ENCODE measurements at regions not wholly inside any gene's neighbourhood (a gene's known extent, or its start where the extent isn't known, plus 50 kb on each side); places are given as distances from the start of the nearest gene placed in this dataset.

DNA sequence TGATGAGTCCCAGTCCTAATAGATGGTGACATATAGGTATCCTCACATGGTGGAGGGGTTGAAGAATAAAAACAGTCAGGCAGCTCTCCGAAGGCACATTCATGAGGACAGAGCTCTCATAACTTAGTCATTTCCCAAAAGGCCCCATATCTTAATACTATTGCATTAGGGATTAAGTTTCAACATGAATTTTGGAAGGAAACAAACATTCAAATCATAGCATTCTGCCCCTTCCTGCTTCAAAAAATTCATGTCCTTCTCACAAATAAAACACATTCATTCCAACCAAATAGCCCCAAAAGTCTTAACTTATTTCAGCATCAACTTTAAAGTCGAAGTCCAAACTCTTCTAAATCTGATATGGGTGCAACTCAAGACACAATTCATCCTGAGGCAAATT lies 277.2 kb upstream of the NR4A3 start:
- Histone ChIP-seq H3K27ac (replicated peaks; ENCODE audit: low read length) (no peak overlapping the region), H2BK120ac (ENCODE audit: low read depth, low read length) (no peak overlapping the region), H4K91ac (ENCODE audit: low read depth, low read length, poor library complexity) (no peak overlapping the region), H2AFZ (ENCODE audit: low read length) (no peak overlapping the region), H3K18ac (ENCODE audit: low read length) (no peak overlapping the region), H3K4ac (ENCODE audit: low read length) (no peak overlapping the region), H3K9me3 (replicated peaks in 1 of 2; ENCODE audit: control insufficient read depth in 2 of 2, insufficient read depth in 1 of 2, low read depth in 1 of 2, low read length in 2 of 2) (no peaks in the 10 kb centered on the region), H3K23ac (ENCODE audit: low read depth, low read length, poor library complexity) (no peak overlapping the region), H4K8ac (ENCODE audit: low read depth, low read length) (no peak overlapping the region), H3K9ac (ENCODE audit: low read depth, low read length, poor library complexity) (no peak overlapping the region), H2AK5ac (ENCODE audit: low read depth, low read length) (no peak overlapping the region), H2BK12ac (ENCODE audit: low read length) (no peak overlapping the region), H3K79me1 (ENCODE audit: low read depth, low read length) (no peaks in the 10 kb centered on the region), H2BK5ac (ENCODE audit: low read length) (no peak overlapping the region), H3K4me3 (ENCODE audit: low read length in 2 of 2) (no peak overlapping the region), H3K36me3 (replicated peaks in 1 of 2; ENCODE audit: control insufficient read depth in 2 of 2, insufficient read depth in 2 of 2, low read length in 2 of 2) (peaks cover 0 to under 1% of the 10 kb centered on the region in 2 donors), H3K14ac (ENCODE audit: low read length) (no peak overlapping the region), H3K4me2 (ENCODE audit: insufficient read depth, low read length, poor library complexity, severe bottlenecking) (no peak overlapping the region), H2BK15ac (ENCODE audit: low read length) (no peak overlapping the region), H3K27me3 (ENCODE audit: control insufficient read depth in 3 of 3, insufficient read depth in 3 of 3, low read depth in 1 of 3, low read length in 3 of 3) (no peaks in the 10 kb centered on the region), H3K4me1 (ENCODE audit: control insufficient read depth in 2 of 2, insufficient read depth in 1 of 2, low read depth in 1 of 2, low read length in 2 of 2) (no peaks in the 10 kb centered on the region)
- WGBS, 2 donors (ENCODE audit: extremely low coverage in 2 of 2, insufficient read length in 2 of 2, insufficient replicate concordance in 1 of 2): 100% methylated on average over 1 of the region's 2 CpGs; no CpG with 5 or more reads in 1 of the 2 donors
- no peak for DNase-seq (ENCODE audit: low spot score)

DNA sequence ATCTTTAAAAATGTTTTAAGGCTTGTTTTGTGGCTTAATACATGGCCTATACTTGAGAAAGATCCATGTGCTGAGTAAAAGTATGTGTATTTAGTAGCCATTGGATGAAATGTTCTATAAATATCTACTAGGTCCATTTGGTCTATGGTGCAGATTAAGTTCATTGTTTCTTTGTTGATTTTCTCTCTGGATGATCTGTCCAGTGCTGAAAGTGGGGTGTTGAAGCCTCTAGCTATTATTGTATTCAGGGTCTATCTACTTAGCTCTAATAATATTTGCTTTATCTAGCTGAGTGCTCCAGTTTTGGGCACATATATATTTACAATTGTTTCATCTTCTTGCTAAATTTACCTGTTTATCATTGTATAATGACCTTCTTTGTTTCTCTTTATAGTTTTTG lies 272.2 kb upstream of the NR4A3 start:
- Histone ChIP-seq H3K4me3 (ENCODE audit: low read length in 2 of 2) (no peak overlapping the region), H3K27me3 (ENCODE audit: control insufficient read depth in 3 of 3, insufficient read depth in 3 of 3, low read depth in 1 of 3, low read length in 3 of 3) (no peaks in the 10 kb centered on the region), H2BK15ac (ENCODE audit: low read length) (no peak overlapping the region), H3K14ac (ENCODE audit: low read length) (no peak overlapping the region), H2BK5ac (ENCODE audit: low read length) (no peak overlapping the region), H3K4ac (ENCODE audit: low read length) (no peak overlapping the region), H2AFZ (ENCODE audit: low read length) (no peak overlapping the region), H3K4me2 (ENCODE audit: insufficient read depth, low read length, poor library complexity, severe bottlenecking) (no peak overlapping the region), H3K9me3 (replicated peaks in 1 of 2; ENCODE audit: control insufficient read depth in 2 of 2, insufficient read depth in 1 of 2, low read depth in 1 of 2, low read length in 2 of 2) (no peaks in the 10 kb centered on the region), H2BK12ac (ENCODE audit: low read length) (no peak overlapping the region), H4K91ac (ENCODE audit: low read depth, low read length, poor library complexity) (no peak overlapping the region), H3K36me3 (replicated peaks in 1 of 2; ENCODE audit: control insufficient read depth in 2 of 2, insufficient read depth in 2 of 2, low read length in 2 of 2) (no peaks in the 10 kb centered on the region), H3K23ac (ENCODE audit: low read depth, low read length, poor library complexity) (no peak overlapping the region), H3K18ac (ENCODE audit: low read length) (no peak overlapping the region), H2AK5ac (ENCODE audit: low read depth, low read length) (no peak overlapping the region), H3K27ac (replicated peaks; ENCODE audit: low read length) (no peak overlapping the region), H2BK120ac (ENCODE audit: low read depth, low read length) (no peak overlapping the region), H3K79me1 (ENCODE audit: low read depth, low read length) (no peaks in the 10 kb centered on the region), H3K4me1 (ENCODE audit: control insufficient read depth in 2 of 2, insufficient read depth in 1 of 2, low read depth in 1 of 2, low read length in 2 of 2) (no peaks in the 10 kb centered on the region), H4K8ac (ENCODE audit: low read depth, low read length) (no peak overlapping the region), H3K9ac (ENCODE audit: low read depth, low read length, poor library complexity) (no peak overlapping the region)
- DNase-seq (ENCODE audit: low spot score): no peak

DNA sequence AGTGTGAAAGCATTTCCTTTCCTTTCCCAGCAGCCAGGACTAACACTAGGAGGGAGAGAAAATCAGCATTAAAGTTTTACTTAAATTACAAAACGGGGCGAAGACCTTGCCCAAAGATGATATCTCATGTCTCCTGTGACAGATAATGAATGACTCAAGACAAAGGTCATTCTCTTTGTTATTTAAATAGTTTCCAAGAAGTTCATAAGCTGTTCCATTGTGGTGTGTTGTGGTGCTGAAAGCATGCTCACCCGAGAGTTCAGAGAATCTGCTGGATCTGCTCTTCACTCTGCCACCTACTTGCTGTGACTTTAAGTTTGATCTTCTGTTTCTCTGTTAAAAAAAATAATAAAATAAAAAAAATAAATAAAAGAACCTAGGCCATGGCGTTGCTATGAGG lies 265.9 kb upstream of the NR4A3 start:
- H2AFZ ChIP-seq (ENCODE audit: low read length): peak overlapping the region; percentile 5
- H3K4ac ChIP-seq (ENCODE audit: low read length): no peak overlapping the region
- peaks cover 0 to 9% of the 10 kb centered on the region in 2 donors for H3K4me1 ChIP-seq (ENCODE audit: control insufficient read depth in 2 of 2, insufficient read depth in 1 of 2, low read depth in 1 of 2, low read length in 2 of 2)
- no peak overlapping the region for H3K14ac ChIP-seq (ENCODE audit: low read length)
- no peak overlapping the region for H4K91ac ChIP-seq (ENCODE audit: low read depth, low read length, poor library complexity)
- H2BK120ac ChIP-seq (ENCODE audit: low read depth, low read length): no peak overlapping the region
- H3K9me3 ChIP-seq (replicated peaks in 1 of 2; ENCODE audit: control insufficient read depth in 2 of 2, insufficient read depth in 1 of 2, low read depth in 1 of 2, low read length in 2 of 2): no peaks in the 10 kb centered on the region
- H3K27me3 ChIP-seq (ENCODE audit: control insufficient read depth in 3 of 3, insufficient read depth in 3 of 3, low read depth in 1 of 3, low read length in 3 of 3): no peaks in the 10 kb centered on the region
- no CpG with 5 or more reads among the region's 4 CpGs for WGBS, 2 donors (ENCODE audit: extremely low coverage in 2 of 2, insufficient read length in 2 of 2, insufficient replicate concordance in 1 of 2)
- no peak overlapping the region for H4K8ac ChIP-seq (ENCODE audit: low read depth, low read length)
- H2BK15ac ChIP-seq (ENCODE audit: low read length): no peak overlapping the region
- H3K4me2 ChIP-seq (ENCODE audit: insufficient read depth, low read length, poor library complexity, severe bottlenecking): no peak overlapping the region
- no peak overlapping the region for H3K23ac ChIP-seq (ENCODE audit: low read depth, low read length, poor library complexity)
- no peaks in the 10 kb centered on the region for H3K36me3 ChIP-seq (replicated peaks in 1 of 2; ENCODE audit: control insufficient read depth in 2 of 2, insufficient read depth in 2 of 2, low read length in 2 of 2)
- H2AK5ac ChIP-seq (ENCODE audit: low read depth, low read length): no peak overlapping the region
- H3K79me1 ChIP-seq (ENCODE audit: low read depth, low read length): no peaks in the 10 kb centered on the region
- H2BK5ac ChIP-seq (ENCODE audit: low read length): no peak overlapping the region
- DNase-seq (ENCODE audit: low spot score): no peak
- no peak overlapping the region for H3K18ac ChIP-seq (ENCODE audit: low read length)
- no peak overlapping the region for H3K9ac ChIP-seq (ENCODE audit: low read depth, low read length, poor library complexity)
- no peak overlapping the region for H2BK12ac ChIP-seq (ENCODE audit: low read length)
- no peak overlapping the region for H3K4me3 ChIP-seq (ENCODE audit: low read length in 2 of 2)
- no peak overlapping the region for H3K27ac ChIP-seq (replicated peaks; ENCODE audit: low read length)

DNA sequence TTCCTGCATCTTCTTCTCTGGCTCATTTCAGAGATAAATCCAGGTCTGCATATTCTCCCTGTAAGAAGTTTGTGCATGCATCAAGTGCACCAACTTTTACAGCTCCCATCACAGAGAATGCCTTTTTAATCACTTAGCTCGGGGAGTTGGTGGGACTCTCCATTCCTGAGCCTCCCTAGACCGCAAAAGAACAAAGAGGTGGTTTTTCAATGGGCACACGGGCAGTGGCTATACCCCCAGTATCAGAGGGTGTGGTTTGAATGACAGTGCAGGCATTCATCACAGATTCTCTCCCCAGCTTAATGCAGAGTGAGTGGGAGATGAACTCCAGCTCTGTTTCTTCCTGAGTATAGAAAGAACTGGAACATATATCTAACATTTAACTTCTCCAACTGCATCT lies 264.7 kb upstream of the NR4A3 start:
- no peak overlapping the region for H2BK5ac ChIP-seq (ENCODE audit: low read length)
- H3K4me2 ChIP-seq (ENCODE audit: insufficient read depth, low read length, poor library complexity, severe bottlenecking): no peak overlapping the region
- no peak overlapping the region for H3K18ac ChIP-seq (ENCODE audit: low read length)
- H3K9ac ChIP-seq (ENCODE audit: low read depth, low read length, poor library complexity): no peak overlapping the region
- no peak overlapping the region for H4K91ac ChIP-seq (ENCODE audit: low read depth, low read length, poor library complexity)
- DNase-seq (ENCODE audit: low spot score): no peak
- no peak overlapping the region for H4K8ac ChIP-seq (ENCODE audit: low read depth, low read length)
- H3K27me3 ChIP-seq (ENCODE audit: control insufficient read depth in 3 of 3, insufficient read depth in 3 of 3, low read depth in 1 of 3, low read length in 3 of 3): no peaks in the 10 kb centered on the region
- H3K36me3 ChIP-seq (replicated peaks in 1 of 2; ENCODE audit: control insufficient read depth in 2 of 2, insufficient read depth in 2 of 2, low read length in 2 of 2): no peaks in the 10 kb centered on the region
- H3K23ac ChIP-seq (ENCODE audit: low read depth, low read length, poor library complexity): no peak overlapping the region
- H3K4ac ChIP-seq (ENCODE audit: low read length): no peak overlapping the region
- no CpG with 5 or more reads among the region's 3 CpGs for WGBS, 2 donors (ENCODE audit: extremely low coverage in 2 of 2, insufficient read length in 2 of 2, insufficient replicate concordance in 1 of 2)
- no peak overlapping the region for H3K4me3 ChIP-seq (ENCODE audit: low read length in 2 of 2)
- no peak overlapping the region for H2BK15ac ChIP-seq (ENCODE audit: low read length)
- no peak overlapping the region for H2AK5ac ChIP-seq (ENCODE audit: low read depth, low read length)
- H3K4me1 ChIP-seq (ENCODE audit: control insufficient read depth in 2 of 2, insufficient read depth in 1 of 2, low read depth in 1 of 2, low read length in 2 of 2): peaks cover 0 to 9% of the 10 kb centered on the region in 2 donors
- H2BK12ac ChIP-seq (ENCODE audit: low read length): no peak overlapping the region
- H3K14ac ChIP-seq (ENCODE audit: low read length): no peak overlapping the region
- no peaks in the 10 kb centered on the region for H3K9me3 ChIP-seq (replicated peaks in 1 of 2; ENCODE audit: control insufficient read depth in 2 of 2, insufficient read depth in 1 of 2, low read depth in 1 of 2, low read length in 2 of 2)
- no peak overlapping the region for H2BK120ac ChIP-seq (ENCODE audit: low read depth, low read length)
- peak overlapping the region; percentile 0 for H2AFZ ChIP-seq (ENCODE audit: low read length)
- no peak overlapping the region for H3K27ac ChIP-seq (replicated peaks; ENCODE audit: low read length)
- H3K79me1 ChIP-seq (ENCODE audit: low read depth, low read length): no peaks in the 10 kb centered on the region

Data from neuronal stem cell (in vitro differentiated cells).